NB4 (cell line): ENCODE measurements at regions not wholly inside any gene's neighbourhood (a gene's known extent, or its start where the extent isn't known, plus 50 kb on each side); places are given as distances from the start of the nearest gene placed in this dataset.

Source experiments
- DNase-seq: peaks from one replicate; pipeline ENCODE4 v3.0.0; 2010; ENCODE audit warnings: low read depth
- H3K4me3 ChIP-seq: one replicate; pipeline ENCODE4 v1.5.1; 2011; ENCODE audit warnings: mild to moderate bottlenecking, low read depth, low read length, moderate library complexity
- CTCF ChIP-seq: IDR thresholded peaks from one replicate; pipeline ENCODE4 v1.5.1; 2012; ENCODE audit warnings: low read depth, low read length
- MAX ChIP-seq: IDR thresholded peaks from 2 replicates; pipeline ENCODE4 v1.6.1; 2011; ENCODE audit warnings: low read depth, low read length
- MYC ChIP-seq: IDR thresholded peaks from 2 replicates; pipeline ENCODE4 v1.6.1; 2011; ENCODE audit warnings: low read depth, low read length
- POLR2A ChIP-seq: IDR thresholded peaks from 2 replicates; pipeline ENCODE4 v1.6.1; 2011; ENCODE audit warnings: mild to moderate bottlenecking; ENCODE audit not compliant: insufficient read length; ENCODE audit errors: extremely low read depth

GRCh38 chr4:125736057-125736456, 421.3 kb downstream of the FAT4 start:
- TF ChIP-seq POLR2A (no peak), MAX (no peak), CTCF (no peak), MYC (no peak)
- peak; percentile 3 for DNase-seq
- no peak overlapping the region for H3K4me3 ChIP-seq

- no peak overlapping the region for H3K4me3 ChIP-seq
- no peak for DNase-seq
- TF ChIP-seq MAX (no peak), POLR2A (no peak), CTCF (no peak), MYC (no peak)
Measured at GRCh38 chr4:125739760-125740159, 425.0 kb downstream of the FAT4 start.

GRCh38 chr4:125741825-125742452, 427.2 kb downstream of the FAT4 start:
- DNase-seq = peak; percentile 4
- TF ChIP-seq MYC = no peak
- TF ChIP-seq MAX = no peak
- TF ChIP-seq POLR2A = no peak
- TF ChIP-seq CTCF = peak; percentile 26
- H3K4me3 ChIP-seq = no peak overlapping the region

GRCh38 chr4:125744891-125745364, 430.2 kb downstream of the FAT4 start:
- TF ChIP-seq MYC = no peak
- TF ChIP-seq CTCF = no peak
- TF ChIP-seq MAX = no peak
- TF ChIP-seq POLR2A = no peak
- DNase-seq = no peak
- H3K4me3 ChIP-seq = no peak overlapping the region

- H3K4me3 ChIP-seq = no peak overlapping the region
- DNase-seq = no peak
- TF ChIP-seq MAX = no peak
- TF ChIP-seq MYC = no peak
- no peak for TF ChIP-seq POLR2A
- TF ChIP-seq CTCF = no peak
Measured at GRCh38 chr4:125749354-125749753, 434.6 kb downstream of the FAT4 start.
